Raji (cell line): ENCODE measurements at regions not wholly inside any gene's neighbourhood (a gene's known extent, or its start where the extent isn't known, plus 50 kb on each side); places are given as distances from the start of the nearest gene placed in this dataset.
A peak's percentile ranks its signal among the peaks of the same experiment; 100 is the strongest.

ENCODE experiments used
- POLR2A ChIP-seq: IDR thresholded peaks from 2 replicates; pipeline ENCODE4 v1.6.1; 2011; ENCODE audit warnings: low read depth, low read length, control low read depth; ENCODE audit not compliant: insufficient read depth

- TF ChIP-seq POLR2A = no peak
These were observed 96.0 kb upstream of the VGLL4 start for GRCh38 chr3:11739706-11740105.

- TF ChIP-seq POLR2A = no peak
These were observed 95.4 kb upstream of the VGLL4 start for GRCh38 chr3:11739123-11739522.

GRCh38 chr3:11737742-11738141, 94.0 kb upstream of the VGLL4 start:
- TF ChIP-seq POLR2A = no peak

- no peak for TF ChIP-seq POLR2A
These were observed 92.6 kb upstream of the VGLL4 start for GRCh38 chr3:11736136-11736833.

GRCh38 chr3:11735638-11736037, 91.9 kb upstream of the VGLL4 start:
- no peak for TF ChIP-seq POLR2A

GRCh38 chr3:11733914-11734313, 90.2 kb upstream of the VGLL4 start:
- TF ChIP-seq POLR2A = no peak

- no peak for TF ChIP-seq POLR2A
These were observed 83.5 kb upstream of the VGLL4 start for GRCh38 chr3:11727207-11727606.

GRCh38 chr3:11726146-11726545, 82.4 kb upstream of the VGLL4 start:
- no peak for TF ChIP-seq POLR2A

- peak; percentile 19; the same call in 1 of the 2 replicates for TF ChIP-seq POLR2A
These were observed 81.1 kb upstream of the VGLL4 start for GRCh38 chr3:11724615-11725339.

GRCh38 chr3:11721479-11721878, 77.8 kb upstream of the VGLL4 start:
- no peak for TF ChIP-seq POLR2A

GRCh38 chr3:11720917-11721411, 77.2 kb upstream of the VGLL4 start:
- TF ChIP-seq POLR2A = no peak

- peak; percentile 85 for TF ChIP-seq POLR2A
These were observed 76.7 kb upstream of the VGLL4 start for GRCh38 chr3:11720304-11720898.

- peak; percentile 67; the same call in 1 of the 2 replicates for TF ChIP-seq POLR2A
These were observed 75.9 kb upstream of the VGLL4 start for GRCh38 chr3:11719406-11720303.

GRCh38 chr3:11718637-11719405, 75.1 kb upstream of the VGLL4 start:
- TF ChIP-seq POLR2A = peak; percentile 77
